Osteoblast (primary cell): ENCODE measurements at regions not wholly inside any gene's neighbourhood (a gene's known extent, or its start where the extent isn't known, plus 50 kb on each side); places are given as distances from the start of the nearest gene placed in this dataset.

Source experiments
- DNase-seq: peaks from one replicate; pipeline ENCODE4 v3.0.0; 2011; ENCODE audit warnings: low spot score, mixed read lengths; ENCODE audit not compliant: insufficient read length; ENCODE audit errors: missing footprints
- H2AFZ ChIP-seq: 2 replicates; pipeline ENCODE4 v1.6.0; 2011; ENCODE audit warnings: mild to moderate bottlenecking, low read length
- H3K27ac ChIP-seq: 2 replicates; pipeline ENCODE4 v1.5.1; 2011; ENCODE audit warnings: mild to moderate bottlenecking, low read depth, low read length, moderate library complexity
- H3K27me3 ChIP-seq: 2 replicates; pipeline ENCODE4 v1.6.0; 2012; ENCODE audit warnings: mild to moderate bottlenecking, control low read depth, inconsistent platforms, low read length, moderate library complexity; ENCODE audit not compliant: insufficient read depth
- H3K36me3 ChIP-seq: 2 replicates; pipeline ENCODE4 v1.5.1; 2011; ENCODE audit warnings: mild to moderate bottlenecking, low read length, control low read depth, moderate library complexity; ENCODE audit not compliant: insufficient read depth
- H3K4me1 ChIP-seq: 2 replicates; pipeline ENCODE4 v1.5.1; 2011; ENCODE audit warnings: mild to moderate bottlenecking, low read length, control low read depth, moderate library complexity; ENCODE audit not compliant: insufficient read depth
- H3K4me2 ChIP-seq: 2 replicates; pipeline ENCODE4 v1.6.0; 2011; ENCODE audit warnings: mild to moderate bottlenecking, low read length; ENCODE audit not compliant: insufficient read depth
- H3K4me3 ChIP-seq: fragments of 200-600 bp; sonication (generic); 3 replicates; pipeline ENCODE4 v1.5.1; 2012; ENCODE audit warnings: mild to moderate bottlenecking, low read length, inconsistent platforms; ENCODE audit not compliant: insufficient read depth
- H3K79me2 ChIP-seq: 2 replicates; pipeline ENCODE4 v1.6.0; 2012; ENCODE audit warnings: mild to moderate bottlenecking, low read length, control low read depth, inconsistent platforms; ENCODE audit not compliant: insufficient read depth
- H3K9me3 ChIP-seq: 2 replicates; pipeline ENCODE4 v1.5.1; 2011; ENCODE audit warnings: low read depth, low read length, control low read depth
- H4K20me1 ChIP-seq: 2 replicates; pipeline ENCODE4 v1.6.0; 2012; ENCODE audit warnings: mild to moderate bottlenecking, low read length, control low read depth; ENCODE audit not compliant: insufficient read depth
- TF ChIP-seq, protein P1 (sequence below): IDR thresholded peaks from 2 replicates; pipeline ENCODE4 v1.5.1; 2011; ENCODE audit warnings: mild to moderate bottlenecking, low read depth, low read length, moderate library complexity; ENCODE audit errors: extremely low read depth

DNA sequence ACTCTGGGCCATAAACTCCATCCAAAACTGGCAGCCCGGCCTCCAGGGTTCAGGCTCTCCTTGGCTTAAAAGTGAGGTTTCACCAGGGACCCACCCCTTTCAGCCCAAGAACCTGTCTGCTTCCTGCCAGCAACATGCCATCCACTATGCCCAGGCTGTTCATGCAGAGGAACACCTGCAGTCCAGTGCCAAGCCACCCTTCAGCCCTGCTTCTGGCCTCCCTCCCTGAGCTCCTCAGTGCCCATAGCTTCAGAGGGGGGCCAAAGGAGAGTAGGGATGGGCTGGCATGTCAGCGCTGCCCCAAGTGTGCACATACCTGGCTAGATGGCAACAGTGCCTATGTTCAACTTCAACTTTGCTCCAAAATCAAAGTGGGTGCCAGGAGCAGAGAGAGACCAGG, 166.9 kb upstream of the MRPS30 start:
- H3K9me3 ChIP-seq = peaks cover 2% of the 10 kb centered on the region
- DNase-seq = peak; percentile 15
- no peak overlapping the region for H2AFZ ChIP-seq
- H3K27ac ChIP-seq = no peak overlapping the region
- no peaks in the 10 kb centered on the region for H3K27me3 ChIP-seq
- H3K79me2 ChIP-seq = no peaks in the 10 kb centered on the region
- no peaks in the 10 kb centered on the region for H3K36me3 ChIP-seq
- no peak overlapping the region for H3K4me3 ChIP-seq
- no peaks in the 10 kb centered on the region for H3K4me1 ChIP-seq
- H3K4me2 ChIP-seq = no peak overlapping the region
- TF ChIP-seq, protein P1, sequence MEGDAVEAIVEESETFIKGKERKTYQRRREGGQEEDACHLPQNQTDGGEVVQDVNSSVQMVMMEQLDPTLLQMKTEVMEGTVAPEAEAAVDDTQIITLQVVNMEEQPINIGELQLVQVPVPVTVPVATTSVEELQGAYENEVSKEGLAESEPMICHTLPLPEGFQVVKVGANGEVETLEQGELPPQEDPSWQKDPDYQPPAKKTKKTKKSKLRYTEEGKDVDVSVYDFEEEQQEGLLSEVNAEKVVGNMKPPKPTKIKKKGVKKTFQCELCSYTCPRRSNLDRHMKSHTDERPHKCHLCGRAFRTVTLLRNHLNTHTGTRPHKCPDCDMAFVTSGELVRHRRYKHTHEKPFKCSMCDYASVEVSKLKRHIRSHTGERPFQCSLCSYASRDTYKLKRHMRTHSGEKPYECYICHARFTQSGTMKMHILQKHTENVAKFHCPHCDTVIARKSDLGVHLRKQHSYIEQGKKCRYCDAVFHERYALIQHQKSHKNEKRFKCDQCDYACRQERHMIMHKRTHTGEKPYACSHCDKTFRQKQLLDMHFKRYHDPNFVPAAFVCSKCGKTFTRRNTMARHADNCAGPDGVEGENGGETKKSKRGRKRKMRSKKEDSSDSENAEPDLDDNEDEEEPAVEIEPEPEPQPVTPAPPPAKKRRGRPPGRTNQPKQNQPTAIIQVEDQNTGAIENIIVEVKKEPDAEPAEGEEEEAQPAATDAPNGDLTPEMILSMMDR = no peak
- no peaks in the 10 kb centered on the region for H4K20me1 ChIP-seq

GRCh38 chr5:44640945-44641456, 167.7 kb upstream of the MRPS30 start:
- H3K27me3 ChIP-seq = no peaks in the 10 kb centered on the region
- no peak overlapping the region for H3K27ac ChIP-seq
- DNase-seq = no peak
- no peaks in the 10 kb centered on the region for H3K4me1 ChIP-seq
- no peaks in the 10 kb centered on the region for H4K20me1 ChIP-seq
- TF ChIP-seq, protein P1 = no peak
- no peak overlapping the region for H3K4me2 ChIP-seq
- H3K79me2 ChIP-seq = no peaks in the 10 kb centered on the region
- no peaks in the 10 kb centered on the region for H3K36me3 ChIP-seq
- peaks cover under 1% of the 10 kb centered on the region for H3K9me3 ChIP-seq
- no peak overlapping the region for H3K4me3 ChIP-seq
- no peak overlapping the region for H2AFZ ChIP-seq

DNA sequence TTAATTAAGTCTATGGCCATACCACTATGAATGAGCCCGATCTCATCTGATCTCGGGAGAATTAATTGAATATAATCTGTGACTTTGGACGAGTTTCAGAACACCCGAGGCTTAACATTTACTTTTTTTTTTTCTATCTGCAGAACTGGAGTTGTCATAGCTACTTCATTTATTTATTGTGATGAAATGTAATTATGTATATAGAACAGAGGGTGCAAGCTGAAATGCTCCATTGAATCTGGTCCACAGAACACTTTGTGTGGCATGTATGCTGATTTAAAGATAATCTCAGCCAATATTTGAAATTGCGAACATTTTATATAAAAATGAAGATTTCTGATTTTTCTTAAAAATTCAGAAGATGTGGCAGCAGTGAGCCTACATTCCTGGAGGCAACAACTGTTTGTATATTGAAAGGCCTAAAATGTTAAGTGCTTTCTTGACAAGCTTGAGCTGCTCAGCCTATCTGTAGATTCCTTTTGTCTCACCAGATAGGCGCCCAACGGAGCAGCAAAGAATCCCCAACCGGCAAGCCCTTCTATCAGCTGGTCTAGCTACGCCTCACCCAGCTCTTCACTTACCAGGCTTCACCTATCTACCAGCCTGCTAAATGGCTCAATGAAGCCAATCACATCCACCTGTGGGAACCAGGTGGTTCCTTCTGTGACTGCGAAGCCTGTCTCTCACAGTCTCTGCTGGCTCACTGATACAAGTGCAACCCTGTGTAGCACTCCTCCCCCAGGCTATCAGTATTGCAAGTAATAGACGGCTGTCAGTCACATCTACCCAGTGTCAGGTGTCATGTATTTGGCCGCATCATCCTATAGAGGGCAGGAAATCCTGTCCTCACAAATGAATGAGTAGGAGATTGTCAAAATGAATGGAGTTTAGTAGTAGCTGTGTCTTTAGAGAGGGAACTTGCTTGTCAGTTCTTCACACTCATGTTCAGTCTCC, 170.6 kb upstream of the MRPS30 start:
- TF ChIP-seq, protein P1 = no peak
- Histone ChIP-seq H3K4me3 (no peak overlapping the region), H3K27ac (no peak overlapping the region), H3K79me2 (no peaks in the 10 kb centered on the region), H3K27me3 (no peaks in the 10 kb centered on the region), H2AFZ (no peak overlapping the region), H3K36me3 (no peaks in the 10 kb centered on the region), H3K4me2 (no peak overlapping the region), H3K9me3 (no peaks in the 10 kb centered on the region), H4K20me1 (no peaks in the 10 kb centered on the region), H3K4me1 (no peaks in the 10 kb centered on the region)
- DNase-seq = no peak

- no peak for DNase-seq
- H3K9me3 ChIP-seq = no peaks in the 10 kb centered on the region
- no peaks in the 10 kb centered on the region for H3K27me3 ChIP-seq
- no peak overlapping the region for H3K4me2 ChIP-seq
- no peaks in the 10 kb centered on the region for H3K36me3 ChIP-seq
- no peak overlapping the region for H3K4me3 ChIP-seq
- TF ChIP-seq, protein P1 = no peak
- no peak overlapping the region for H3K27ac ChIP-seq
- H3K4me1 ChIP-seq = no peaks in the 10 kb centered on the region
- H3K79me2 ChIP-seq = no peaks in the 10 kb centered on the region
- H4K20me1 ChIP-seq = no peaks in the 10 kb centered on the region
- H2AFZ ChIP-seq = no peak overlapping the region
Observed at GRCh38 chr5:44632344-44632743, 176.4 kb upstream of the MRPS30 start.
